ENCODE measurements at regions not wholly inside any gene's neighbourhood (a gene's known extent, or its start where the extent isn't known, plus 50 kb on each side); places are given as distances from the start of the nearest gene placed in this dataset.
A peak's percentile ranks its signal among the peaks of the same experiment; 100 is the strongest.

- intact Hi-C loops (cut with DNase I) = no loop called here
- no peak for ATAC-seq
- TF ChIP-seq CTCF (IDR thresholded peaks at IDR 0.05) (no peak), POLR2A (IDR thresholded peaks at IDR 0.05) (no peak)
- Histone ChIP-seq H3K27me3 (peaks cover 0 to 4% of the 10 kb centered on the region in 2 donors), H3K9me3 (no peaks in the 10 kb centered on the region), H3K4me1 (no peaks in the 10 kb centered on the region), H3K36me3 (replicated peaks in 1 of 2; ENCODE audit: insufficient read depth in 1 of 2, low read depth in 2 of 2) (no peaks in the 10 kb centered on the region), H3K4me3 (no peak overlapping the region), H3K27ac (no peak overlapping the region)
- 16 to 21% methylated on average over 17 of the region's 17 CpGs for WGBS, 2 donors
- DNase-seq = peak in 1 of 4 donors; percentile 8
Observed at GRCh38 chr19:30711296-30711695, 339.1 kb downstream of the ZNF536 start.

- Histone ChIP-seq H3K27ac (no peak overlapping the region), H3K4me3 (no peak overlapping the region), H3K27me3 (peaks cover 0 to 4% of the 10 kb centered on the region in 2 donors), H3K9me3 (no peaks in the 10 kb centered on the region), H3K4me1 (no peaks in the 10 kb centered on the region), H3K36me3 (replicated peaks in 1 of 2; ENCODE audit: insufficient read depth in 1 of 2, low read depth in 2 of 2) (no peaks in the 10 kb centered on the region)
- ATAC-seq = no peak
- DNase-seq = no peak
- 58 to 65% methylated on average over 12 of the region's 12 CpGs for WGBS, 2 donors
- intact Hi-C loops (cut with DNase I) = no loop called here
- no peak for TF ChIP-seq CTCF (IDR thresholded peaks at IDR 0.05)
- TF ChIP-seq POLR2A (IDR thresholded peaks at IDR 0.05) = no peak
Observed at GRCh38 chr19:30710721-30711120, 338.5 kb downstream of the ZNF536 start.

GRCh38 chr19:30708416-30709178 lies 336.4 kb downstream of the ZNF536 start:
- ATAC-seq (no peak), DNase-seq (no peak)
- Histone ChIP-seq H3K36me3 (replicated peaks in 1 of 2; ENCODE audit: insufficient read depth in 1 of 2, low read depth in 2 of 2) (no peaks in the 10 kb centered on the region), H3K27me3 (peaks cover 0 to 4% of the 10 kb centered on the region in 2 donors), H3K9me3 (no peaks in the 10 kb centered on the region), H3K4me1 (no peaks in the 10 kb centered on the region), H3K4me3 (no peak overlapping the region), H3K27ac (no peak overlapping the region)
- whole genome bisulfite sequencing, 2 donors = 70 to 76% methylated on average over 10 to 11 of the region's 11 CpGs
- intact Hi-C loops (cut with DNase I) = no loop called here
- TF ChIP-seq CTCF (IDR thresholded peaks at IDR 0.05) = no peak

GRCh38 chr19:30704771-30705330 lies 332.7 kb downstream of the ZNF536 start:
- TF ChIP-seq POLR2A (IDR thresholded peaks at IDR 0.05) (no peak), CTCF (IDR thresholded peaks at IDR 0.05) (no peak)
- intact Hi-C loops (cut with DNase I) = no loop called here
- WGBS, 2 donors = 75 to 83% methylated on average over 4 of the region's 4 CpGs

GRCh38 chr19:30703645-30704044 lies 331.5 kb downstream of the ZNF536 start:
- WGBS, 2 donors = 67 to 74% methylated on average over 4 of the region's 4 CpGs
- no peaks in the 10 kb centered on the region for H3K27me3 ChIP-seq
- no peak overlapping the region for H3K27ac ChIP-seq
- H3K36me3 ChIP-seq (replicated peaks in 1 of 2; ENCODE audit: insufficient read depth in 1 of 2, low read depth in 2 of 2) = no peaks in the 10 kb centered on the region
- TF ChIP-seq CTCF (IDR thresholded peaks at IDR 0.05) (no peak), POLR2A (IDR thresholded peaks at IDR 0.05) (no peak)
- DNase-seq (no peak), ATAC-seq (no peak)
- intact Hi-C loops (cut with DNase I) = no loop called here
- H3K9me3 ChIP-seq = no peaks in the 10 kb centered on the region
- H3K4me1 ChIP-seq = no peaks in the 10 kb centered on the region
- no peak overlapping the region for H3K4me3 ChIP-seq

More at GRCh38 chr19:30704771-30705330, 332.7 kb downstream of the ZNF536 start:
- H3K4me1 ChIP-seq = no peaks in the 10 kb centered on the region
- H3K36me3 ChIP-seq (replicated peaks in 1 of 2; ENCODE audit: insufficient read depth in 1 of 2, low read depth in 2 of 2) = no peaks in the 10 kb centered on the region
- ATAC-seq (no peak), DNase-seq (no peak)
- H3K4me3 ChIP-seq = no peak overlapping the region
- no peak overlapping the region for H3K27ac ChIP-seq
- no peaks in the 10 kb centered on the region for H3K27me3 ChIP-seq
- H3K9me3 ChIP-seq = no peaks in the 10 kb centered on the region

All from body of pancreas (tissue), 4 donors.